Endothelial cell of umbilical vein (primary cell): ENCODE measurements at regions not wholly inside any gene's neighbourhood (a gene's known extent, or its start where the extent isn't known, plus 50 kb on each side); places are given as distances from the start of the nearest gene placed in this dataset.
"Not testable (repeated sequence)": the region's sequence is repeated elsewhere in the genome, so short reads cannot be mapped to it uniquely, and the experiment has no call there.

Source experiments
- BruUV-seq: library from RNA; stranded (reverse); fragments of 400-500 nt; replicated peaks from 2 replicates; lab custom pipeline; 2021; lab: Mats Ljungman, UMichigan
- CTCF ChIA-PET: fragments of 300-600, 350-600 bp; sonication (Branson Sonifier 250); formaldehyde crosslinking; loops from one replicate; lab custom pipeline; 2021; ENCODE audit warnings: antibody characterized with exemption, inconsistent platforms; lab: Charles Lee
- POLR2A ChIA-PET: fragments of 300-600, 350-600 bp; sonication (Branson Sonifier 250); formaldehyde crosslinking; loops from one replicate; lab custom pipeline; 2021; ENCODE audit warnings: antibody characterized with exemption, inconsistent platforms; lab: Charles Lee
- DNase-seq: peaks from one replicate; pipeline ENCODE4 v3.0.0-alpha.2; 2011; ENCODE audit warnings: low read depth, low spot score
- FAIRE-seq: peaks from 2 replicates; lab custom pipeline; 2011; peaks lifted over from hg19 to GRCh38; lab: Jason Lieb, UNC
- H2AFZ ChIP-seq: 2 replicates; pipeline ENCODE4 v1.6.0; 2012; ENCODE audit warnings: low read depth, low read length, control low read depth, inconsistent platforms
- H3K27ac ChIP-seq: 2 replicates; pipeline ENCODE4 v1.5.1; 2011; ENCODE audit warnings: low read depth, mild to moderate bottlenecking, control low read depth, low read length, moderate library complexity; ENCODE audit not compliant: insufficient read depth
- H3K27me3 ChIP-seq, 2 experiments: 2 replicates each; pipeline versions ENCODE4 v1.6.0 to v1.6.1; 2011; ENCODE audit warnings: low read length in 2 of 2, mixed read lengths in 1 of 2; ENCODE audit not compliant: control insufficient read depth in 2 of 2, insufficient read depth in 2 of 2
- H3K36me3 ChIP-seq, 2 experiments: 2 replicates in 1 of 2; 3 replicates in 1 of 2; pipeline ENCODE4 v1.5.1; 2011; ENCODE audit warnings: low read length in 2 of 2, mild to moderate bottlenecking in 1 of 2, moderate library complexity in 1 of 2; ENCODE audit not compliant: control insufficient read depth in 2 of 2, insufficient read depth in 2 of 2; ENCODE audit errors: extremely low read depth in 1 of 2
- H3K4me1 ChIP-seq: 3 replicates; pipeline ENCODE4 v1.5.1; 2011; ENCODE audit warnings: mild to moderate bottlenecking, low read length; ENCODE audit not compliant: control insufficient read depth, insufficient read depth; ENCODE audit errors: extremely low read depth
- H3K4me2 ChIP-seq: 2 replicates; pipeline ENCODE4 v1.6.1; 2011; ENCODE audit warnings: low read length, control low read depth, mixed read lengths; ENCODE audit not compliant: insufficient read depth
- H3K4me3 ChIP-seq, 3 experiments: fragments of 200-600 bp in 1 of 3; sonication (generic), shearing (Covaris generic) in 1 of 3; replicated peaks in 1 of 3; 2 replicates each; pipeline ENCODE4 v1.5.1; 2011 to 2016; ENCODE audit warnings: control low read depth in 3 of 3, low read length in 3 of 3, mild to moderate bottlenecking in 2 of 3, inconsistent platforms in 1 of 3, low read depth in 1 of 3, moderate library complexity in 1 of 3; ENCODE audit not compliant: insufficient read depth in 1 of 3
- H3K79me2 ChIP-seq: 2 replicates; pipeline ENCODE4 v1.6.0; 2012; ENCODE audit warnings: low read length, inconsistent platforms; ENCODE audit not compliant: control insufficient read depth, insufficient read depth
- H3K9ac ChIP-seq: replicated peaks from 2 replicates; pipeline ENCODE3; 2011; ENCODE audit warnings: low read length, control low read depth; ENCODE audit not compliant: insufficient read depth; ENCODE audit errors: extremely low read depth
- H3K9me1 ChIP-seq: replicated peaks from 3 replicates; pipeline ENCODE4 v1.6.0; 2011; ENCODE audit warnings: mild to moderate bottlenecking, low read length; ENCODE audit not compliant: control insufficient read depth, insufficient read depth; ENCODE audit errors: extremely low read depth
- H3K9me3 ChIP-seq: replicated peaks from 2 replicates; pipeline ENCODE4 v1.5.1; 2012; ENCODE audit warnings: low read length, inconsistent platforms; ENCODE audit not compliant: control insufficient read depth, insufficient read depth
- H4K20me1 ChIP-seq: replicated peaks from 2 replicates; pipeline ENCODE3; 2011; ENCODE audit warnings: mild to moderate bottlenecking, low read length; ENCODE audit not compliant: control insufficient read depth, insufficient read depth; ENCODE audit errors: extremely low read depth
- EZH2 ChIP-seq: IDR thresholded peaks from 2 replicates; pipeline ENCODE4 v1.6.1; 2012; ENCODE audit warnings: borderline replicate concordance, low read depth, mild to moderate bottlenecking, moderate library complexity, low read length, inconsistent platforms; ENCODE audit not compliant: severe bottlenecking
- FOS ChIP-seq: IDR thresholded peaks from 2 replicates; pipeline ENCODE4 v1.6.1; 2011; ENCODE audit warnings: mild to moderate bottlenecking, low read length, moderate library complexity, borderline replicate concordance; ENCODE audit not compliant: insufficient read depth
- GATA2 ChIP-seq: IDR thresholded peaks from 2 replicates; pipeline ENCODE4 v1.7.0; 2011; ENCODE audit warnings: low read depth, mild to moderate bottlenecking, moderate library complexity, mixed read lengths, low read length; ENCODE audit not compliant: insufficient read length, insufficient read depth
- JUN ChIP-seq: IDR thresholded peaks from 2 replicates; pipeline ENCODE4 v1.6.1; 2011; ENCODE audit warnings: borderline replicate concordance, low read depth; ENCODE audit not compliant: insufficient read length, insufficient read depth
- MYC ChIP-seq: IDR thresholded peaks from one replicate; pipeline ENCODE4 v1.6.1; 2011; ENCODE audit warnings: mild to moderate bottlenecking, low read depth, low read length
- POLR2A ChIP-seq: IDR thresholded peaks from 2 replicates; pipeline ENCODE4 v1.6.1; 2012; ENCODE audit warnings: low read depth, mild to moderate bottlenecking, control low read depth, low read length
- POLR2AphosphoS5 ChIP-seq: IDR thresholded peaks from 2 replicates; pipeline ENCODE4 v1.6.1; 2012; ENCODE audit warnings: low read depth, mild to moderate bottlenecking, control low read depth, low read length, moderate library complexity; ENCODE audit not compliant: insufficient read depth
- dilution Hi-C: fragments of 300-500 bp; cut with MboI; formaldehyde crosslinking; loops from one replicate; pipeline ENCODE4 v1.15.0; 2019; ENCODE audit warnings: low sequenced_read_pairs; ENCODE audit not compliant: extremely low pct_ligation_motif_present
- intact Hi-C: fragments of 100-400 bp; cut with micrococcal nuclease; formaldehyde crosslinking; loops from one replicate; pipeline ENCODE4 v1.10.0; 2022
- TF ChIP-seq, protein P1 (sequence below), 2 donors: IDR thresholded peaks; 1 replicate in 1 of 2; 2 replicates in 1 of 2; pipeline ENCODE4 v1.5.1; 2011; ENCODE audit warnings: low read length in 2 of 2, mild to moderate bottlenecking in 2 of 2, moderate library complexity in 2 of 2, control low read depth in 1 of 2, inconsistent platforms in 1 of 2, low read depth in 1 of 2; ENCODE audit not compliant: insufficient read depth in 1 of 2; ENCODE audit errors: extremely low read depth in 1 of 2
- TF ChIP-seq, protein P2 (sequence below): IDR thresholded peaks from 2 replicates; pipeline ENCODE4 v1.6.1; 2011; ENCODE audit not compliant: insufficient read depth, insufficient read length

DNA sequence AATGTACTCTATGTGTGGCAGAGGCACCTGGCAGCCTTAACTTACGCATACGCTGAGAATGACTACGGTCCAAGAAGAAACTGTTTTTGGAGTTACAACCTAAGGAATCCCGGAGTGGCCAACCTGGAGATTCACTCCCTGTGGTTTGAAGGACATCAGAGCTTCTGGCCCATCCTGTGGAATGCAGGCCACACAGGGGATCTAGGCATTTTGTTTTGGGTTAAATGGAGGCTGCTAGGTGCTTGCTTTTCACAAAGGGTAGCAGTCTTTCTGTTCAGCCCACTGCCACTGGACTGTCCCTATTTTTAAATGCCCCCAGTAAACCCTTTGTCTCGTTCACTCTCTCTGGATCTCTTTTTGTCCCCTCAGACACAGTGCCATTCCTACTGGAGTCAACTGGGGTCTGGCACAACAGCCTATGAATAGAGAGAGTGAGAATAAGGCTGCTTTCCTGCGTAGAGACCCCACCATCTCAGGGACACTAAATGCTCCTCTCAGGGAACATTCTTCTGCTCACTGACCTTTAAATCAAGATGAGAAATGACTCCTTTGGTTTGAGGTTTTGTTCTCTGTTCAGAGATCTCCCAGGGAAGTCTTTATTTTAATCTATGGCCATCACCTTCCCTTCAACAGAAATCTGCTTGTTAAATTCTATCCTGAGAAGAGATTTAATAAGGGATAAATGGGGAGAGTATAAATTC is 124.9 kb downstream of the B3GNT2 start:
- no peak for FAIRE-seq

DNA sequence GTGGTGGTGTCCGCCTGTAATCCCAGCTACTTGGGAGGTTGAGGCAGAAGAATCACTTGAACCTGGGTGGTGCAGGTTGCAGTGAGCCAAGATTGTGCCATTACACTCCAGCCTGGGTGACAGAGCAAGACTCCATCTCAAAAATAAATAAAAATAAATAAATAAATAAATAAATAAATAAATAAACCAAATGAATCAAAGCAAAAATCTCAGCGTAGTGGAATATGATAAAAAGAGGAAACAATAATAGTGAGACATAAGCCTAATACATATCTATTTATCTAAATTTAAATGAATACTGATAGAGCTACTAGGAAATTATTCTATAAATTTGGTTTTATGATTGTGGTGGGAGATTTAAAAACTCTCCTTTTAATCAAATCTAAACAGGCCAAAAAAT is 124.2 kb downstream of the B3GNT2 start:
- H3K4me3 ChIP-seq, H3K4me2 ChIP-seq, CTCF ChIA-PET, H3K9me1 ChIP-seq, intact Hi-C loops, H3K4me1 ChIP-seq, H3K9ac ChIP-seq, H3K27me3 ChIP-seq, BruUV-seq, POLR2A ChIA-PET, H2AFZ ChIP-seq, H3K27ac ChIP-seq, H3K9me3 ChIP-seq, H3K36me3 ChIP-seq, DNase-seq, H4K20me1 ChIP-seq, FAIRE-seq, H3K79me2 ChIP-seq, dilution Hi-C loops: not testable (repeated sequence)

More for the DNA sequence above, 124.9 kb downstream of the B3GNT2 start:
- H4K20me1 ChIP-seq: no peaks in the 10 kb centered on the region
- no peaks in the 10 kb centered on the region for H3K79me2 ChIP-seq
- H3K4me2 ChIP-seq: no peak overlapping the region
- no peak overlapping the region for H3K4me3 ChIP-seq
- intact Hi-C loops: no loop called here
- dilution Hi-C loops: no loop called here
- no peaks in the 10 kb centered on the region for H3K9me1 ChIP-seq
- DNase-seq: no peak
- H3K9me3 ChIP-seq: no peaks in the 10 kb centered on the region
- H3K27me3 ChIP-seq: peaks cover 0 to 2% of the 10 kb centered on the region in 2 experiments
- H3K36me3 ChIP-seq: no peaks in the 10 kb centered on the region
- POLR2A ChIA-PET: no interaction called here
- TF ChIP-seq FOS (no peak), MYC (no peak), POLR2AphosphoS5 (no peak), EZH2 (no peak), POLR2A (no peak), GATA2 (no peak), JUN (no peak)
- TF ChIP-seq, protein P1, sequence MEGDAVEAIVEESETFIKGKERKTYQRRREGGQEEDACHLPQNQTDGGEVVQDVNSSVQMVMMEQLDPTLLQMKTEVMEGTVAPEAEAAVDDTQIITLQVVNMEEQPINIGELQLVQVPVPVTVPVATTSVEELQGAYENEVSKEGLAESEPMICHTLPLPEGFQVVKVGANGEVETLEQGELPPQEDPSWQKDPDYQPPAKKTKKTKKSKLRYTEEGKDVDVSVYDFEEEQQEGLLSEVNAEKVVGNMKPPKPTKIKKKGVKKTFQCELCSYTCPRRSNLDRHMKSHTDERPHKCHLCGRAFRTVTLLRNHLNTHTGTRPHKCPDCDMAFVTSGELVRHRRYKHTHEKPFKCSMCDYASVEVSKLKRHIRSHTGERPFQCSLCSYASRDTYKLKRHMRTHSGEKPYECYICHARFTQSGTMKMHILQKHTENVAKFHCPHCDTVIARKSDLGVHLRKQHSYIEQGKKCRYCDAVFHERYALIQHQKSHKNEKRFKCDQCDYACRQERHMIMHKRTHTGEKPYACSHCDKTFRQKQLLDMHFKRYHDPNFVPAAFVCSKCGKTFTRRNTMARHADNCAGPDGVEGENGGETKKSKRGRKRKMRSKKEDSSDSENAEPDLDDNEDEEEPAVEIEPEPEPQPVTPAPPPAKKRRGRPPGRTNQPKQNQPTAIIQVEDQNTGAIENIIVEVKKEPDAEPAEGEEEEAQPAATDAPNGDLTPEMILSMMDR (IDR thresholded peaks at IDR 0.05; ENCODE audit: extremely low read depth in 1 of 2, insufficient read depth in 1 of 2, low read depth in 1 of 2, low read length in 2 of 2): no peak
- TF ChIP-seq, protein P2, sequence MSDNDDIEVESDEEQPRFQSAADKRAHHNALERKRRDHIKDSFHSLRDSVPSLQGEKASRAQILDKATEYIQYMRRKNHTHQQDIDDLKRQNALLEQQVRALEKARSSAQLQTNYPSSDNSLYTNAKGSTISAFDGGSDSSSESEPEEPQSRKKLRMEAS: no peak
- no TSS peak for BruUV-seq
- no peaks in the 10 kb centered on the region for H3K4me1 ChIP-seq
- no peak overlapping the region for H3K9ac ChIP-seq
- CTCF ChIA-PET: interaction anchor here (0.9 to 1.4 kb wide), 2 partner anchors 11 to 14 kb away, joined by 4 to 5 read pairs; no protein-coding TSS in a partner anchor
- no peak overlapping the region for H2AFZ ChIP-seq
- H3K27ac ChIP-seq: no peak overlapping the region
